HuH-7 (cell line): ENCODE measurements at regions not wholly inside any gene's neighbourhood (a gene's known extent, or its start where the extent isn't known, plus 50 kb on each side); places are given as distances from the start of the nearest gene placed in this dataset.
A peak's percentile ranks its signal among the peaks of the same experiment; 100 is the strongest.

Experiments used
- DNase-seq: peaks from one replicate; pipeline ENCODE4 v3.0.0; 2011; ENCODE audit warnings: low spot score

DNA sequence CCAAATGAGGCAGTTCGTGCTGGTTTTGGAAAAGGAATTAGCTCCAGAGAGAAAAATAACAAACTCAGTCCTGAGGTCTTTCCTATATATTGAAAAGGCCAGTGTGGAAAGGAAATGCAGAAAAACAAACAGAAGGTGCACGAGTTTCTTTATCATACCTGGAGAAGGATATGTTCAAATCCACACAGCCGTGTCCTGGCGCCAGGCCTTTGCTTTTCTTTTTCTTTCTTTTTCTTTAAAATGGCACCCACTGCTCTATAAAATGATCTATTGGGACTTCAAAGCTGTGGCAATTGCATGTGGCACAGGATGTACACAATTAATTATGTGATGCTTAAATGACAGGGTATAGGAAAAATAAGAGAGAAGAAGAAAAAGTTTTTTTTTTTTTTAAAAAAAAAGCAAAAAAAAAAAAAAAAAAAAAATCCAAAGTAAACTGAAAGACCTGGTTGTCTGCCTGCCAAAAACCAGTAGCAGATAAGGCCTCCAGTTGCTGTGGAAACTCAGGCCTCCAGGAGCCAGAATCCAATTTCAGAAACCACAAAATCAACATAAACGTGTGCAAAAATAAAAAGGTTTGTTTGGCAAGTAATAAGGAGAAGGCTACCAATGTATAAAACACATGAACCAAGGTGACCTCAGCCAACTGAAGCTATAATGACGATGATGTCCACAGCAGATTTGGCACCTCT lies 957.6 kb upstream of the SOX9 start:
- peak; percentile 32 for DNase-seq

DNA sequence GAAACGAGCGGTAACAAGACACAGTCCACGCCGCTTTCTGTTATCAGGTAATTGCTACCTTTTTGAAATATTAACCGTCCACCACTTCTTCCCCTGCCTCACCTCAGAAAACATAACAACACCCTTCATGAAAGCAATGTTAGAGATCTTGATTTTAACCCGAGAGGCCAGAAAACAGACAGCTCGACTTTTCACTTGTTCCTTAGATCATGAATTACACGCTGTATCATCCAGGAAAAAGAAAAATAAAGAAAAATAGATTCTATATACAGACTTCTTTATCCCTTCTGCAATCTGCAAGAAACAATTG lies 957.1 kb upstream of the SOX9 start:
- DNase-seq: no peak

DNA sequence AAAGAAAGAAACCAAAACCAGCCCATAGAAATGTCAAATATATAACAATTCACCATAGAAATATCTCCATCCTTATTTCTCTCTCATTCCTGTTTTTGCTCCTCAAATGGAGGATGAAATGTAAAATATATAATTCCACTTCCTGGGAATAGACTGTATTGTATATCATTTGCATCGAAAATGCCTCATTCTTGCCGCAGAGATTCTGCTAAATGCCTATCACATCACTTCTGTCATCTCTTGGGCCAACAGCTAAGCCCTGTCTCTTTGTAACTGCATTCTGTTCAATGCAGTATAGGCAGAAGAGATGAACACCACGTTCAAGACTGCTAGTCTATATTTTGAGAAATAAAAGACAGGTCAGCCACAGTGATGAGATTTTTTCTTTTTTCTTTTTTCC lies 956.3 kb upstream of the SOX9 start:
- DNase-seq: no peak

DNA sequence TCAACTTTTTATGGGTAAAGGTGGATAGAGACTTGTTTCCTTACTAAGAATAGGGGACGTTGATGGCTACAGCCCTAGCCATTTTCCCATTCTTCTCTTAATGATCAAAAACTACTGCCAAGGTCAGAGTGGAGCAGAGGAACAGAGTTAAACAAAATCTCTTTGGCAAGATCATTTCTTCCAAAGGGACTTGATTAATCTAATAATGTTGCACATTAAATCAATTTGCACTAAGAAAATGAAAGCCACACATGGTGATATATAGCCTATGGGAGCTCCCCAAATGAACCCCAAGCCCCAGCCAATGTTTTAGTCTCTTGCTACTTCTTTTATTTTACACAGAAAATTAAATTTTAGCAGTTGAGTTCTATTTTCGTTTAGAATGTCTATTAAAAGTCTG lies 954.5 kb upstream of the SOX9 start:
- no peak for DNase-seq

DNA sequence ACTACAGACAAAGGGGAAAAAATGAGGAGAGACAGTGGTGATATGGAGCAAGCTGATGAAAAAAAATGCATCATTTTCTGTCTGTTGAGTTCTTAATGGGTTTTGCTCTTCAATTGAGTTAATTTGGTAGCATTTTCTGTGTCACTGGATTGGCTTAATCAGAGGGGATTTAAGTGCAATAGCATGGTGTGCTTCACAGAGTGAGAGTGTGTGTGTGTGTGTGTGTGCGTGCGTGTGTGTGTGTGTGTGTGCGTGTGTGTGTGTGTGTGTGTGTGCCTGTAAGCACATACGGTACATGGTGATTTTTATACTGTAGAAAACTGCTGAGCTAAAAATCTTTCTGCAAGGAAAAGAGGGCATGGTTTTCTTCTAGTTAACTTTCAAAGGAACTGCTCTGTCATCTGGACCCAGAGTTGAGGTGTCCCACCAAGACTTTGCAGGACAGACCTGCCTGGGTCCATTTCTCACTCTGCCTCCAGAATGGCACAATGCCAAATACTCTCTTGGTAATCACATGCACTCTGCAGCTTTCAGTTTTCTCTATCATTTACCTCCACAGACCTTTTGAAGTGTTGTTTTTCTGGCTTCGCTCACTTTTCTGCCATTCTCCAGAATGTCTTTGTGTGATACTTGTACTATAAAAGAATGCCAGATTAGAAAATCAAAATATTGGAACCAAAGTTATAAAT lies 952.6 kb upstream of the SOX9 start:
- no peak for DNase-seq

DNA sequence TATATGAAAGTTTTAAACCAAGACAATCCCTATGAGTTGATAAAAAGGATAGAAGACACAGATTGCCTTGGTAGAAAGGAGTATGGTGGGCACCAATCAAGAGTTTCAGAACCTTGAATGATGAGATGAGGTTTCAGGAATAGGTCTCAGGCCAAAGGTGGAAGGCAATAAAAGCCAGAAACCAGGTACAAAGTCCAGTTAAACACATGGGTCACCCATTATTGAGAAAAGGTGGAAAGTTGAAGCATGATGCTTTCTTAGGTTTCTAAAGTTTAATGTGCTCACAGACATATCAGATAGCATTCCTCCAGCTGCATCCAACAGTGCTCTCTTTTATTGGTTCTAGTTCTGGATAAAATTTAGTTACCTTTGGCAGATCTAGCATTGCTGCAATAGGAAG lies 950.8 kb upstream of the SOX9 start:
- peak; percentile 14 for DNase-seq

DNA sequence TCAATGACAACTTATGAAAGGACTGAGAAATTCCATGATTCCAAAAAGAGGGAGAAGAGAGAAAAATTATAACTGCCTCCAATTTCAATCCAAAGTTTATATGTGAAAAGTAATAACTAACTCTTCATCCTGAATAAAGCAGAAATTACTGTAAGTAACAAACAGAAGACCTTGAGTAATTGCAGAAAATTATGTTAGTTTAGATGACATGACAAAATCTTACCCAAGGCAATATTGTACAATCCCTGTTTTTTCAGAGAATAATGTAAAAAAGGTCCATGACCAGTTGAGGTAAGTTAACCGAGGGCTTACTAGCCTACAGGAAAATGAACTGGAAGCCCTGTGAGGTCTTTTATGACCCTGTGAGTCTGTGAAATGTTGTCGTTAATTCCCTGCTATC lies 949.5 kb upstream of the SOX9 start:
- DNase-seq: no peak

DNA sequence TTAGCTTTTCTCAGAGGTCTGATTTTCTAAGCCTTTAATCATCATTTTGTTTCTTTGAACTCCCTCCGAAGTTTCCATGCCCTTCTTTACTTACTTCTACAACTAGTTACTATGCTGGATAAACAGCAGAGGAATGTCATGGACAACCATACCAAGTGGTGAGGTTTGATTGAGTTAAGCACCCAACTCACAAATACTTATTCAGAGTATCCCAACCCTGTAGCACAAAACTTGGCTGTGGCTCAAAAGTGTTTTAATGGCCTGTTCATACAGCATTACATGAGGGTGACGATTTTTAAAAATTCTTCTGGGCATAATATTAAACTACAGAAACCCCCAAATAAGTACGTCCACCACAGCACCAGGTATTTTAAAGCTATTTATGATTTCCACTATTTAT lies 946.8 kb upstream of the SOX9 start:
- DNase-seq: no peak

DNA sequence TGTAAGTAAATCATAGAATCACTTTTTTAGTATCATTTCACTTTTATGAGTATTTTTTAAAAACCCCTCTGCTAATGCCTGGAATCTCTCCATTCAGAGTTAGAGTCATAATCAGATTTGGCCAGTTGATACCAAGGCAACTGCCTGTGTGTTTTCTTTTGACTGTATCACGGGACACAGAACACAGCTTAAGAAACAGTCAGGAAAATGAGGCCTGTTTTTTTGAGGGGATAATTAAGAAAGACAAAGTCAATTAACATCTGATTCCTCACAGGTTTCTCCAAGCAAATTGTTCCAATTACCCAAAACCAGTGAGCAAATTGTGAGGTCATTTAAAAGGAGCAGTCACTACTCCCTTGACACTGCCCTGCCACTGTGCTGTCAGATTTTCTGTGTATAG lies 944.5 kb upstream of the SOX9 start:
- no peak for DNase-seq

DNA sequence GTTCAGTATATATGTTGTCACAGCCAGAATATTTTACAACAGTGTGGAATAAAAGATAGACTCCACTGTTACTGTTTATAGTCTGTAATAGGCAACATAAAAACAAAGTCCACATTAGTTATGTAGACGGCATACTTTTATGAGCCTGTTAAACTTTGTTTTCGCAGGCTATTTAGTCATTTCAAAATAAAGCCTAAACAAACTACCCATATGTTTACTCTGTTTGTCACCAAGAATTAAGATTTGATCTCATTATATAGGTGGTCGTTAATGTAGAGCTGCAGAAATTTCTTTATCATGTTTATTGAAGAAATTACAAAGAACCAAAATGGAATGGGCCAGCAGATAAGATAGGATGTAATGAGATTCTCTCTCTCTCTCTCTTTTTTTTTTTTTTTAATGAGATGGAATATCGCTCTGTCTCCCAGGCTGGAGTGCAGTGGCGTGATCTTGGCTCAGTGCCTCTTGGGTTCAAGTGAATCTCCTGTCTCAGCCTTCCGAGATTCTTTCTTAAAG lies 943.8 kb upstream of the SOX9 start:
- no peak for DNase-seq

DNA sequence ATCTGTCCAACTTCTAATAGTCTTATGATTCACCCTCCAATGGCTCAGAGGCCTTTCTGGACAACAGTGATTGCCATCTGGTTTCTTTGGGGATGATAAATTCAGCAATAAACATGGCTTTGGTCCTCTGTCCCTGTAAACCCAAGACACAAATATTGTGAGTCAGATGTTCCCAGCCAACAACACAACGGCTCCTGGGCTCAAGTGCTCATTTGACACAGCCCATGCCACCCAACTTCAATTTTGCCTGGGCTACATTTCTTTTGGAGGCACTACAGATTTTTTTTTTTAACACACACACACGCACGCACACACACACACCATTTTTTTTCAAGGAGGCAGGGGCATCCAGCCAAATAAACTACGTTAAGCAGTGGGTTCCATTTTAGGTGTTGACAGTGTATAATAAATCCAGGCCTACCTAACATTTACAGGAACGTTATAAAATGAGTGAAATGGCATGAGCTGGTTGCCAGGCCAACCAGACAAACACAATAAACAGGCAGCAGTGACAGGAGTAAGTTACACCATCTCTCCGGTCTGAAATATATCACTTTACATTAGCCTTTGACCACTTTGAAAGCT lies 939.9 kb upstream of the SOX9 start:
- DNase-seq: peak; percentile 13

DNA sequence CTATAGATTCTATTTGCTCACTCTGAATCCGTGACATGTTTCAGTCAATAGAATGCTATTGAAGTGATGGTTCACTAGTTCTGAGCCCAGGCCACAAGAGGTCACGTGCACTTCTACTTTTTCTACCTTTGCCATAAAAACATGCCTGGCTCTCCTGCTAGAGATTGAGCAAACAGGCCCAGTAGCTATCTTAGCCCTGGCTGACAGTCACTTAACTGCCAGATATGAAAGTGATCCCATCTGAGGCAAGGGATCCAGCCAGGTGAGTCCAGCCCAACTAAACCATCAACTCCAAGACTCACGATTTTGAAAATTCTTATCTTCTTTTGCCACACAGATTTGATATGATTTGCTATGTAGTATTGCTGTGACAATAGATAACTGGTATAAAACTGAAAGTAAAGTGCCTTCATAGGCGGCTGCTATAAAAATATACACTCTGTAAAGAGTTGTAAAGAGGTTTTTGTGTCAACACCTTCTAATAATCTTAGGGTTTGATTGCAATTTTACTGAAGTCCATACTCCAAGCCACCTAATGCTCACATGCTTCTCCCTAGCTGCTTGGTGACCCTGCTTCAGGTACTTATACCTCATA lies 937.7 kb upstream of the SOX9 start:
- DNase-seq: peak; percentile 12

DNA sequence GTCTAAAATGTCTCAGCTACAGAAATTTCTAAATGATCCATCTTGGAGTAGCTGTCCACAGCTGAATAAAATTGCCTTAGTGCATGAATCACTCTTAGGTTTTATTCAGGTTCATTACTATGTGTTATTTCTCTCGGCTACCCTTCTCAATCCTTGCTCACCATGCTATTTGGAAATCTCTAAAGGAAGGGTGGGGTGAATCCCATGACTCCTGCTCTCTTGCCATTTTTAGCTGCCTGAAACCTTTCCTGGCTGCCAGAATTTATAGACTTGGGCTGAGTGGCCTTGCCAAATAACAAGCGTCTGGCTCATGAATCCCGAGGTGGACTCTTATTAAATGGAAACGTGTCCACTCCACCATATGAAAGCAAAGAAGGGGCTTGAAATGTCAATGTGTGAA lies 936.1 kb upstream of the SOX9 start:
- no peak for DNase-seq

DNA sequence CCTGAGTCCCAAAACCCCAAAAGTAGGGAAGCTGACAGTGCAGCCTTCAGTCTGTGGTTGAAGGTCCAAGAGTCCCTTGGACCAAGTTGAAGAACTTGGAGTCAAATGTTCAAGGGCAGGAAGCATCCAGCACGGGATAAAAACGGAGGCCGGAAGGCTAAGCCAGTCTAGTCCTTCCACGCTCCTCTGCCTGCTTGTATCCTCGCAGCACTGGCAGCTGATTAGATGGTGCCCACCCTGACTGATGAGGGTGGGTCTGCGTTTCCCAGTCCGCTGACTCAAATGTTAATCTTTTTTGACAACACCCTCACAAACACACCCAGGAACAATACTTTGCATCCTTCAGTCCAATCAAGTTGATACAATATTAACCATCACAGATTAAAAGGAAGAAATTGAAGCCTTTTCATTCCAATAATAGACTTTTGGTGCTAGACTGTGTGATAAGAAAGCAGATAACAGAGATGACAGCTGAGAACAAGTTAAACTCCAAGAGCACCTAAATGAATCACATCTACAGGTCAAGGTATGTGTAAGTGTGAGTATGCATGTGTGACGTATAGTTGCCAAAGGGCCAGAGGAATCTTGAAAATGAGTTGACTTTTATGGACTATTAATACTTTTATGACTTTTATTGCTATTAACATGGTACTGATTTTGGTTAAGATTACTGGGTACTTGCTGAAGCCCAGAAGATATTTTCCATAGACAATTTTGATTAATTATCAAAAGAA lies 933.5 kb upstream of the SOX9 start:
- DNase-seq: no peak

DNA sequence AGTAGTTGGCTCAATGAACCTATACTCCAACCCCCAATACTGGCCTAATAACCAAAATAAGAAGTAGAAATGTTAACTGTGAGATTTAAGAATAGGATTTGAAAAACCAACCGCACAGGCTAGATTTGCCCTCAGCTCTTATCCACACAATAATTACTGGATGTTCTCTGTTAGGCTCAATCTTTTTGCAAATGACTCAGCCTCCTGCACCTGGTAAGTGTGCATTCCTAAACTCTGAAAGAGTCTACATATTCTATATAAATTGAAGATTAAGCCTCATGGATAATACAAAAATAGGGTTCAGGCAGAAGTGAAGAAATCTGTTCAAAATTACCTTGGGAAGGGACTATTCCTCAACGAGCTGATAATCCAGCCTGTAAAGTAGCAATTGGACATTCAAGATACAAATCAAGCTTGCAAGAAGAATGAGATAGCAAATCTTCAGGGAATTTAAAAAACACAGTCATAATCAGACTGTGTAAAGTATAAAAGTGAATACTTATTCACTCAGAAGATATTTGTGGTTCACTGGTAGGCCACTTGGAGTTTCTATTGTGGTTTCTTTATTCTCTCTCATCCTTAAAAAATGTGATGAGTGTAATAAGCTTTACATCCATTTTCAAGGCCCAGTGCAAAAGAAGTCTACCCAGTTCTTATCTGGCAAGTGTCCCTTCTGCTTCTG lies 931.9 kb upstream of the SOX9 start:
- no peak for DNase-seq

DNA sequence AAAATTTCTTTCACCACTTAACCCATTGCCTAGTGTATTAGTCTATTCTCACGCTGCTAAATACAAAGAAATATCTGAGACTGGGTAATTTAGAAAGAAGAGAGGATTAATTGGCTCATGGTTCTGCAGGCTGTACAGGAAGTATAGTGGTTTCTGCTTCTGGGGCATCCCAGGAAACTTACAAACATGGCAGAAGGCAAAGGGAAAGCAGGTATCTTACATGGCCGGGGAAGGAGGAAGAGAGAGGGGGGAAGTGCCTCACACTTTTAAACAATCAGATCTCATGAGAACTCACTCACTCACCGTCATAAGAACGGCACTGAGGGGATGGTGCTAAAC lies 931.4 kb upstream of the SOX9 start:
- no peak for DNase-seq

DNA sequence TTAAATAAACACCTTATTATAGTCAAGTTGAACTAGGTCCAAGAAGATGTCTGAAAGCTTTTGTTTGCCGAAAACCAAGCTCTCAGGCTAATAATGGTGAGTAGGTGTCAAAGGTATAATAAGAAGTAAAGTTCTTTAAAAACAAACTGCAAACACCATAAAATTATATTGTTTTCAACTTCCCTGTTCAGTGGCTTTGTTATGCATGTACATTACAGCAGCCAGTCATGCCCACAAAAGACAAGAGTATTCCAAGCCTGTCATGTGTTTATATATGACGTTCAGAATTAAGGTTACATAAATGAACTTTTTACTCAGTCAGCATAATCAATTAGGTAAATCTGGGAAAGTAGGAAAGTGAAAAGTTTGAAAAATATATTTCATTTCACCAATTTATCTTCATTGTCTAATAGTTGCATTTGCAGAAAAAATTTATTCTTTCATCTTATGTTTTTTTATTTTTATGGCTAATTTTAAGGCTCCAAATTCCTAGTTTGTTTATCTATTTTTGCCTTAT lies 928.7 kb upstream of the SOX9 start:
- DNase-seq: no peak

DNA sequence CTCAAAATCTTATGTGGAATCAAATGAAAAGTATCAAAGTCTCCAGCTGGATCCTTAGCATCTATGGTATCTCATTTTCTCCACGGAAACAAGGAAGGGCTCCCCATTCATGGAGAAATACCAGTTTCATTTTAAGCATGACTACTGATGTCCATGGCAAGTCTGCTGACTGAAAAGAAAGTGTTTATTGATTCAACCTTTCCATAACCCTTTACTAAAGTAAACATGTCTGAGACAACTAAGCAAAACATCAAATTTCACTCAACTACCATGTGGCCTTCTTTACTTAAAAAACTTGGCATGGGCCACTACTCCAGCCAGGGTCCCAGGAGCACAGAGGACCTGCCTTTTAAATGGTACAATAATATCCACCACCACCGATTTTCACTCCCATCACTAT lies 928.0 kb upstream of the SOX9 start:
- no peak for DNase-seq

DNA sequence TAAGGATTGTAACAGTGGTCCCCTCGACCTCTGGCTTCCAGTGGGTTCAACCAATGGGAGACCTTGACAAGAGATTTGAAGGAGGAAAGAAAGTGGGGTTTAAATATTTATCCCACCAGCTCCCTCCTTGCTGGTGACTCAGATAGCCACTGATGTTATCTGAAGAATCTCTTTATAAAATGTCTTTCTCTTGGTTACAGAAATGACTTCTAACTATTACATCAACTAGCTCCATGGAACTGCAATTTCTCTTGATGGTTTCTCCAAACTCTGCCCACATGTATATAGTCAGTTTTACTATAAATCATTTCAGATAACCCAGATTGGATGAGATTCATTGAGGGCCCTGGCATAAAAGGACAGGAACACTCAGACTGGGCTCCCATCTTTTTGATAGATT lies 920.2 kb upstream of the SOX9 start:
- DNase-seq: no peak

DNA sequence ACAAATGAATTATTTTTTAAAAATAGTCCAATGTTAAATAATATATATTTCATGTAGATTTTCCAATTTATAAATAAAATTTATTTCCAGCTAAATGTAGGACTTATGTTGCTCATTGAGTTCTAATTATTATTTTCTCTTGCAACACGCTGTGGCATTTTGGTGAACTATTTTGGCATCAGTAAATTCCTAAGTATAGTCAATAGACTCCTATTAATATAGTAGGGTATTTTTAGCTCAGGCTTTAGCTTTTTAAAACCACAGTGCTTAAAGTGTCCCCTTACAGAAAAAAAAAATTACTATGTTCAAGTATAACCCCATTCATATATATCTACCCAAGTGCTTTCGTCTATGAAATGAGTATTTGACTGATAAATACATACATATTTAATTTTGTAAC lies 919.2 kb upstream of the SOX9 start:
- DNase-seq: no peak

DNA sequence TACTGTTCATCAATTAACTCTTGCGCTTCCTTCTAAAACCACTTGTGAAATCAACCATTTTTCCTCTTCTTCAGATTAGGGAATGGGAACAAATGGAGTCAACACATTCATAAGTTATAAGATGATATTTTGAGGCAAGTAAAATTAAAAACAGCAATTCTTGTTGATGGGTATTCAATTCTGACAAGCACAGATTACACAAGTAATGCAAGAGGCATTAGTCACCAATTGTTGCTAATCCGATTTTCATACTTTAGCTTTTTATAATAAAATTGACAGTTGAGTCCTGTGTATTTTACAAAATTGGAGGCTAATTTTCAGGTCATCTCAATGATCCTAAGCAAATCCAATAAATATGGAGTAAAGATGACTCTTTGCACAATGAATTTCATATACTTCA lies 918.4 kb upstream of the SOX9 start:
- DNase-seq: no peak

DNA sequence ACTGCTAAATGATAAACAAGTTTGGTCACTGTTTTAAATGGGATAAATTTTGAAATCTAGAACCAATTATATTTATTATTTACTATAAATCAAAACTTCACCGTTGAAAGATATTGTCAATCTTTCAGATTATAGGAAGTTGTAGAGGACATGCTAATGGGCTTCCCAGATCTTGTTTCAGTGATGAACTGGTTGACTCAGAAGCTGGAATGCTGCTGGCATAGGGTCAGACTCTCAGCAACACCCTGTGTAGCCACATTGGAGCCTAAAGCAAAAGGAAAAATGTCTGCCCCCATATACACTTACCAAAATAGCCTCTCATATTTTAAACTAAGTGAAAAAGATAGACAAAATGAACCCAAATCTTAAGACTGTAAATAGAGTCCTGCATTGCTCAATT lies 916.9 kb upstream of the SOX9 start:
- no peak for DNase-seq
